OCI-LY7 (cell line): ENCODE measurements at regions not wholly inside any gene's neighbourhood (a gene's known extent, or its start where the extent isn't known, plus 50 kb on each side); places are given as distances from the start of the nearest gene placed in this dataset.

Source experiments
- EZH2phosphoT487 ChIP-seq: fragments of 200-600 bp; sonication (generic); IDR thresholded peaks from 2 replicates; pipeline ENCODE4 v1.6.1; 2018; ENCODE audit warnings: low read depth, borderline replicate concordance, mild to moderate bottlenecking, mixed run types, antibody characterized with exemption, low read length, moderate library complexity, mixed read lengths
- TF ChIP-seq, protein P1 (sequence below): fragments of 200-600 bp; sonication (generic); conservative IDR thresholded peaks from 2 replicates; pipeline ENCODE4 v1.5.1; 2014; ENCODE audit warnings: mild to moderate bottlenecking, antibody characterized with exemption, low read length, moderate library complexity, mixed read lengths

- TF ChIP-seq EZH2phosphoT487, result no peak
- TF ChIP-seq, protein P1, sequence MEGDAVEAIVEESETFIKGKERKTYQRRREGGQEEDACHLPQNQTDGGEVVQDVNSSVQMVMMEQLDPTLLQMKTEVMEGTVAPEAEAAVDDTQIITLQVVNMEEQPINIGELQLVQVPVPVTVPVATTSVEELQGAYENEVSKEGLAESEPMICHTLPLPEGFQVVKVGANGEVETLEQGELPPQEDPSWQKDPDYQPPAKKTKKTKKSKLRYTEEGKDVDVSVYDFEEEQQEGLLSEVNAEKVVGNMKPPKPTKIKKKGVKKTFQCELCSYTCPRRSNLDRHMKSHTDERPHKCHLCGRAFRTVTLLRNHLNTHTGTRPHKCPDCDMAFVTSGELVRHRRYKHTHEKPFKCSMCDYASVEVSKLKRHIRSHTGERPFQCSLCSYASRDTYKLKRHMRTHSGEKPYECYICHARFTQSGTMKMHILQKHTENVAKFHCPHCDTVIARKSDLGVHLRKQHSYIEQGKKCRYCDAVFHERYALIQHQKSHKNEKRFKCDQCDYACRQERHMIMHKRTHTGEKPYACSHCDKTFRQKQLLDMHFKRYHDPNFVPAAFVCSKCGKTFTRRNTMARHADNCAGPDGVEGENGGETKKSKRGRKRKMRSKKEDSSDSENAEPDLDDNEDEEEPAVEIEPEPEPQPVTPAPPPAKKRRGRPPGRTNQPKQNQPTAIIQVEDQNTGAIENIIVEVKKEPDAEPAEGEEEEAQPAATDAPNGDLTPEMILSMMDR, result no peak
These were observed 405.0 kb upstream of the LRFN5 start for GRCh38 chr14:41201696-41202095.
